A549 (cell line): ENCODE measurements at regions not wholly inside any gene's neighbourhood (a gene's known extent, or its start where the extent isn't known, plus 50 kb on each side); places are given as distances from the start of the nearest gene placed in this dataset.

Experiments
- ATAC-seq, 2 experiments: fragments of 200-7000 bp in 1 of 2; fragments of >200 bp in 1 of 2; cut with Nextera tagmentation in 1 of 2; cut with Tn5 transposase in 1 of 2; 3 replicates each; pipeline versions ENCODE4 v1.8.0 to v1.9.1; 2018 to 2020; ENCODE audit warnings: mild to moderate bottlenecking in 1 of 2, moderate library complexity in 1 of 2
- CTCF ChIA-PET: fragments of 300-600 bp; sonication (Branson Sonifier 250); formaldehyde crosslinking; extraction: SDS; loops from one replicate; lab custom pipeline; 2021; ENCODE audit warnings: antibody characterized with exemption, inconsistent platforms; lab: Yijun Ruan, JAX
- POLR2A ChIA-PET: fragments of 350-600 bp; formaldehyde crosslinking; extraction: SDS; loops from one replicate; lab custom pipeline; 2021; ENCODE audit warnings: antibody characterized with exemption, inconsistent platforms; lab: Yijun Ruan, JAX
- DNase-seq, 2 experiments: peaks; one replicate each; pipeline versions ENCODE4 v3.0.0 to v3.0.0-alpha.2; 2011 to 2016; ENCODE audit warnings: low read depth in 1 of 2, low spot score in 1 of 2
- FAIRE-seq: peaks from 2 replicates; lab custom pipeline; 2011; peaks lifted over from hg19 to GRCh38; lab: Jason Lieb, UNC
- H3K27ac ChIP-seq, 2 experiments: fragments of >200 bp; sonication (Bioruptor Twin); formaldehyde crosslinking; 3 replicates each; pipeline ENCODE4 v1.5.1; 2016 to 2017
- H3K4me1 ChIP-seq: fragments of >200 bp; sonication (Bioruptor Twin); formaldehyde crosslinking; 3 replicates; pipeline ENCODE4 v1.6.1; 2016
- H3K4me2 ChIP-seq: fragments of >200 bp; sonication (Bioruptor Twin); formaldehyde crosslinking; 3 replicates; pipeline ENCODE4 v1.6.1; 2016
- H3K4me3 ChIP-seq: fragments of >200 bp; sonication (Bioruptor Twin); formaldehyde crosslinking; 3 replicates; pipeline ENCODE4 v1.5.1; 2016
- H3K9me3 ChIP-seq: fragments of >200 bp; sonication (Bioruptor Twin); formaldehyde crosslinking; 3 replicates; pipeline ENCODE4 v1.6.1; 2016
- ATOH8 ChIP-seq: fragments of 250-450 bp; sonication (Bioruptor Pico); IDR thresholded peaks from 2 replicates; pipeline ENCODE4 v1.5.0; 2020; ENCODE audit warnings: low read depth, mild to moderate bottlenecking, moderate library complexity
- CEBPB ChIP-seq, 2 experiments: fragments of >200 bp in 1 of 2; sonication (Bioruptor Twin) in 1 of 2; formaldehyde crosslinking in 1 of 2; IDR thresholded peaks; 2 replicates each; pipeline ENCODE4 v1.6.1; 2012 to 2016
- E2F6 ChIP-seq: IDR thresholded peaks from 2 replicates; pipeline ENCODE4 v1.6.1; 2012; ENCODE audit warnings: low read depth, borderline replicate concordance
- EHF ChIP-seq: fragments of 250-450 bp; sonication (Bioruptor Pico); IDR thresholded peaks from 2 replicates; pipeline ENCODE4 v1.5.0; 2020; ENCODE audit warnings: mild to moderate bottlenecking
- ELK1 ChIP-seq: fragments of 150-350 bp; IDR thresholded peaks from 2 replicates; pipeline ENCODE4 v1.6.1; 2014; ENCODE audit warnings: low read depth, mild to moderate bottlenecking, low read length
- EP300 ChIP-seq, 2 experiments: fragments of >200 bp; sonication (Bioruptor Twin); formaldehyde crosslinking; IDR thresholded peaks; 2 replicates in 1 of 2; 3 replicates in 1 of 2; pipeline ENCODE4 v1.6.1; 2016 to 2017
- FOSB ChIP-seq: fragments of 250-450 bp; sonication (Bioruptor Pico); IDR thresholded peaks from 2 replicates; pipeline ENCODE4 v1.5.0; 2020; ENCODE audit warnings: mild to moderate bottlenecking, moderate library complexity
- FOSL2 ChIP-seq, 2 experiments: fragments of 450-650 bp in 1 of 2; fragments of >200 bp in 1 of 2; sonication (Bioruptor Twin) in 1 of 2; formaldehyde crosslinking; IDR thresholded peaks; 2 replicates each; pipeline versions ENCODE4 v1.5.0 to v1.6.1; 2016 to 2020; ENCODE audit warnings: mild to moderate bottlenecking in 1 of 2, moderate library complexity in 1 of 2
- HES2 ChIP-seq: fragments of >200 bp; sonication (Bioruptor Twin); formaldehyde crosslinking; IDR thresholded peaks from 2 replicates; pipeline ENCODE4 v1.6.1; 2016
- NFE2L2 ChIP-seq: fragments of 150-350 bp; conservative IDR thresholded peaks from 2 replicates; pipeline ENCODE4 v1.6.1; 2014; ENCODE audit warnings: low read length
- NR3C1 ChIP-seq: fragments of >200 bp; sonication (Bioruptor Twin); formaldehyde crosslinking; IDR thresholded peaks from 3 replicates; pipeline ENCODE4 v1.6.1; 2017
- PHF8 ChIP-seq: fragments of 200-600 bp; sonication (generic); IDR thresholded peaks from 2 replicates; pipeline ENCODE4 v1.6.1; 2016; ENCODE audit warnings: low read depth, mild to moderate bottlenecking, antibody characterized with exemption, moderate library complexity, borderline replicate concordance
- POLR2A ChIP-seq: IDR thresholded peaks from 2 replicates; pipeline ENCODE4 v1.6.1; 2012; ENCODE audit warnings: mild to moderate bottlenecking, low read length
- RAD21 ChIP-seq, 2 experiments: fragments of >200 bp in 1 of 2; sonication (Bioruptor Twin) in 1 of 2; formaldehyde crosslinking in 1 of 2; IDR thresholded peaks in 1 of 2; conservative IDR thresholded peaks in 1 of 2; 2 replicates in 1 of 2; 3 replicates in 1 of 2; pipeline ENCODE4 v1.6.1; 2012 to 2018; ENCODE audit warnings: inconsistent platforms in 1 of 2
- RARB ChIP-seq: fragments of 250-450 bp; sonication (Bioruptor Pico); IDR thresholded peaks from 2 replicates; pipeline ENCODE4 v1.8.0; 2021; ENCODE audit warnings: mild to moderate bottlenecking, moderate library complexity
- SMC3 ChIP-seq: fragments of >200 bp; sonication (Bioruptor Twin); formaldehyde crosslinking; IDR thresholded peaks from 3 replicates; pipeline ENCODE4 v1.6.1; 2018; ENCODE audit warnings: inconsistent platforms
- ZC3H11A ChIP-seq: fragments of 450-650 bp; IDR thresholded peaks from 2 replicates; pipeline ENCODE4 v1.6.1; 2014; ENCODE audit warnings: antibody characterized with exemption, mild to moderate bottlenecking
- whole genome bisulfite sequencing: methylation state at CpG from one replicate; pipeline ENCODE4 v1.1.6; 2017; ENCODE audit errors: missing lambda C conversion rate; 5-methylcytosine and 5-hydroxymethylcytosine counted together
- TF ChIP-seq, protein P1 (sequence below): IDR thresholded peaks from 2 replicates; pipeline ENCODE4 v1.6.1; 2012
- TF ChIP-seq, protein P2 (sequence below): fragments of 200-600 bp; sonication (generic); IDR thresholded peaks from 2 replicates; pipeline ENCODE4 v1.6.1; 2016; ENCODE audit warnings: antibody characterized with exemption, mild to moderate bottlenecking, moderate library complexity
- TF ChIP-seq, protein P3 (sequence below): fragments of 250-450 bp; sonication (Bioruptor Pico); IDR thresholded peaks from 2 replicates; pipeline ENCODE4 v1.5.0; 2021; ENCODE audit warnings: mild to moderate bottlenecking, moderate library complexity, borderline replicate concordance

DNA sequence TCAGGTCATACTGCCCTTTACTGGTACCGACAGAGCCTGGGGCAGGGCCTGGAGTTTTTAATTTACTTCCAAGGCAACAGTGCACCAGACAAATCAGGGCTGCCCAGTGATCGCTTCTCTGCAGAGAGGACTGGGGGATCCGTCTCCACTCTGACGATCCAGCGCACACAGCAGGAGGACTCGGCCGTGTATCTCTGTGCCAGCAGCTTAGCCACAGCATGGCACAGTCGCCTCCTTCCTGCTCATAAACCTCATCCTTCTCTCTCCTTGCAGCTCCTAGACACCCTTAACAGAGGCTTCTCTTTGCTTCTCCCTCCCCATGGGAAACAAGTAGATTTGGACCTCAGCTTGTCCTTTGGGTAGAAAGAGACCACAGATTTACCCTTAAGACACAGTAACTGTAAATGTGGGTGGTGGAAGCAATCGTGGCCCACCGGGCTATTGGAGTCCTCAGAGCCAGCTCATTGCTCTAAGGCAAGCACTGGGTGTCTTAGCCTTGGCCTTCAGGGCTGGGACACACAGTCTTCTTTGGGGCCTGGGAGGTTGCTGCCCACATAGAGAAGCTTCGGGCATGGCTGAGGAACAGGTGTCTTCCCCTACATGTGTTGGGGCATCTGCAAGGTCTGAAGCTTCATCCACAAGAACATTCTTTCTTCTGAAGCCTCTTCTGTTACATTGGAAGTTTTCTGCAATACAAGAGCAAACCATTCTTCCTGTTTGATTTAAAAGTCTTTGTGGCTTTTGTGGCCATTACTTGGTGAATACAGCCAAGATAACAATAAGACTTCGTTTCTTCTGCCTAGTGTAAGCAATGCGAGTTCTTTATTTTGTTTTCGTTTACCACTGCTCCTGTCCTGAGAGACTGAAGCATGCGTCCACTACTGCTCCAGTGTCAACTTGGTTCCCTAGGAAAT lies 95.5 kb upstream of the PRSS58 start:
- Histone ChIP-seq H3K27ac (no peak overlapping the region), H3K9me3 (no peaks in the 10 kb centered on the region), H3K4me1 (no peaks in the 10 kb centered on the region), H3K4me2 (no peak overlapping the region), H3K4me3 (no peak overlapping the region)
- no peak for ATAC-seq
- TF ChIP-seq ZC3H11A (no peak), HES2 (no peak), NR3C1 (no peak), RAD21 (conservative IDR thresholded peaks at IDR 0.05 in 1 of 2, IDR thresholded peaks at IDR 0.05 in 1 of 2) (no peak), FOSB (CRISPR knock-in tag) (no peak), SMC3 (no peak)
- WGBS = 28% methylated on average over 15 of the region's 15 CpGs
- ChIA-PET POLR2A (no interaction called here), CTCF (interaction anchor here (0.7 to 1.3 kb wide), 3 partner anchors 29 to 130 kb away, joined by 3 to 4 read pairs (median 3); no protein-coding TSS in a partner anchor)
- FAIRE-seq = no peak
- no peak for DNase-seq

DNA sequence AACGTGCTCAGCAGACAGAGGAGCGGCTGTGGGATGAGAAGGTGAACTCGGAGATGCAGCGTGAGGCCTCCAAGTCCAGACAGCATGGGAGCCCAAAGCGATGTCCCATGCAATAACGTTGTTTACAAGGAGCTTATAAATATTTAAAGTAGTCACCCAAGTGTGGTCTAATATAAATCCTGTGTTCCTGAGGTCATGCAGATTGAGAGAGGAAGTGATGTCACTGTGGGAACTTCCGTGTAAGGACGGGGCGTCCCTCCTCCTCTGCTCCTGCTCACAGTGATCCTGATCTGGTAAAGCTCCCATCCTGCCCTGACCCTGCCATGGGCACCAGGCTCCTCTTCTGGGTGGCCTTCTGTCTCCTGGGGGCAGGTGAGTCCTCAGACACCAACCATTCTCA lies 94.7 kb upstream of the PRSS58 start:
- H3K4me2 ChIP-seq = no peak overlapping the region
- POLR2A ChIA-PET = no interaction called here

GRCh38 chr7:142351145-142351544 lies 93.3 kb upstream of the PRSS58 start:
- H3K9me3 ChIP-seq = no peaks in the 10 kb centered on the region
- 20% methylated on average over 5 of the region's 5 CpGs for WGBS
- no peaks in the 10 kb centered on the region for H3K4me1 ChIP-seq
- ChIA-PET POLR2A (no interaction called here), CTCF (interaction anchor here (1.0 kb wide), 1 partner anchor 8 kb away, joined by 3 read pairs; no protein-coding TSS in a partner anchor)
- H3K4me3 ChIP-seq = no peak overlapping the region
- DNase-seq (no peak), FAIRE-seq (no peak), ATAC-seq (no peak)
- no peak for TF ChIP-seq POLR2A
- TF ChIP-seq EHF (CRISPR knock-in tag) = no peak
- TF ChIP-seq, protein P1, sequence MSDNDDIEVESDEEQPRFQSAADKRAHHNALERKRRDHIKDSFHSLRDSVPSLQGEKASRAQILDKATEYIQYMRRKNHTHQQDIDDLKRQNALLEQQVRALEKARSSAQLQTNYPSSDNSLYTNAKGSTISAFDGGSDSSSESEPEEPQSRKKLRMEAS = no peak
- TF ChIP-seq FOSL2 (IDR thresholded peaks at IDR 0.05) = no peak
- no peak for TF ChIP-seq FOSL2 (CRISPR knock-in tag; IDR thresholded peaks at IDR 0.05)
- TF ChIP-seq, protein P2, sequence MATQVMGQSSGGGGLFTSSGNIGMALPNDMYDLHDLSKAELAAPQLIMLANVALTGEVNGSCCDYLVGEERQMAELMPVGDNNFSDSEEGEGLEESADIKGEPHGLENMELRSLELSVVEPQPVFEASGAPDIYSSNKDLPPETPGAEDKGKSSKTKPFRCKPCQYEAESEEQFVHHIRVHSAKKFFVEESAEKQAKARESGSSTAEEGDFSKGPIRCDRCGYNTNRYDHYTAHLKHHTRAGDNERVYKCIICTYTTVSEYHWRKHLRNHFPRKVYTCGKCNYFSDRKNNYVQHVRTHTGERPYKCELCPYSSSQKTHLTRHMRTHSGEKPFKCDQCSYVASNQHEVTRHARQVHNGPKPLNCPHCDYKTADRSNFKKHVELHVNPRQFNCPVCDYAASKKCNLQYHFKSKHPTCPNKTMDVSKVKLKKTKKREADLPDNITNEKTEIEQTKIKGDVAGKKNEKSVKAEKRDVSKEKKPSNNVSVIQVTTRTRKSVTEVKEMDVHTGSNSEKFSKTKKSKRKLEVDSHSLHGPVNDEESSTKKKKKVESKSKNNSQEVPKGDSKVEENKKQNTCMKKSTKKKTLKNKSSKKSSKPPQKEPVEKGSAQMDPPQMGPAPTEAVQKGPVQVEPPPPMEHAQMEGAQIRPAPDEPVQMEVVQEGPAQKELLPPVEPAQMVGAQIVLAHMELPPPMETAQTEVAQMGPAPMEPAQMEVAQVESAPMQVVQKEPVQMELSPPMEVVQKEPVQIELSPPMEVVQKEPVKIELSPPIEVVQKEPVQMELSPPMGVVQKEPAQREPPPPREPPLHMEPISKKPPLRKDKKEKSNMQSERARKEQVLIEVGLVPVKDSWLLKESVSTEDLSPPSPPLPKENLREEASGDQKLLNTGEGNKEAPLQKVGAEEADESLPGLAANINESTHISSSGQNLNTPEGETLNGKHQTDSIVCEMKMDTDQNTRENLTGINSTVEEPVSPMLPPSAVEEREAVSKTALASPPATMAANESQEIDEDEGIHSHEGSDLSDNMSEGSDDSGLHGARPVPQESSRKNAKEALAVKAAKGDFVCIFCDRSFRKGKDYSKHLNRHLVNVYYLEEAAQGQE = no peak
- TF ChIP-seq NFE2L2 = no peak
- TF ChIP-seq ELK1 = no peak
- TF ChIP-seq PHF8 = no peak
- no peak for TF ChIP-seq RAD21 (conservative IDR thresholded peaks at IDR 0.05 in 1 of 2, IDR thresholded peaks at IDR 0.05 in 1 of 2)
- TF ChIP-seq, protein P3, sequence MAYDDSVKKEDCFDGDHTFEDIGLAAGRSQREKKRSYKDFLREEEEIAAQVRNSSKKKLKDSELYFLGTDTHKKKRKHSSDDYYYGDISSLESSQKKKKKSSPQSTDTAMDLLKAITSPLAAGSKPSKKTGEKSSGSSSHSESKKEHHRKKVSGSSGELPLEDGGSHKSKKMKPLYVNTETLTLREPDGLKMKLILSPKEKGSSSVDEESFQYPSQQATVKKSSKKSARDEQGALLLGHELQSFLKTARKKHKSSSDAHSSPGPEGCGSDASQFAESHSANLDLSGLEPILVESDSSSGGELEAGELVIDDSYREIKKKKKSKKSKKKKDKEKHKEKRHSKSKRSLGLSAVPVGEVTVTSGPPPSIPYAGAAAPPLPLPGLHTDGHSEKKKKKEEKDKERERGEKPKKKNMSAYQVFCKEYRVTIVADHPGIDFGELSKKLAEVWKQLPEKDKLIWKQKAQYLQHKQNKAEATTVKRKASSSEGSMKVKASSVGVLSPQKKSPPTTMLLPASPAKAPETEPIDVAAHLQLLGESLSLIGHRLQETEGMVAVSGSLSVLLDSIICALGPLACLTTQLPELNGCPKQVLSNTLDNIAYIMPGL (CRISPR knock-in tag) = no peak
- no peak for TF ChIP-seq E2F6
- no peak for TF ChIP-seq ATOH8
- no peak for TF ChIP-seq ZC3H11A
- no peak for TF ChIP-seq CEBPB (IDR thresholded peaks at IDR 0.05)
- no peak overlapping the region for H3K4me2 ChIP-seq
- H3K27ac ChIP-seq = no peak overlapping the region

More for the DNA sequence above, 94.7 kb upstream of the PRSS58 start:
- CTCF ChIA-PET = interaction anchor here (0.7 to 1.3 kb wide), 3 partner anchors 34 to 130 kb away, joined by 3 to 4 read pairs (median 3); no protein-coding TSS in a partner anchor
- no peaks in the 10 kb centered on the region for H3K4me1 ChIP-seq
- WGBS = 35% methylated on average over 8 of the region's 9 CpGs
- DNase-seq = no peak
- H3K4me3 ChIP-seq = no peak overlapping the region
- no peaks in the 10 kb centered on the region for H3K9me3 ChIP-seq
- no peak for ATAC-seq
- no peak overlapping the region for H3K27ac ChIP-seq
- FAIRE-seq = no peak
- no peak for TF ChIP-seq EP300 (IDR thresholded peaks at IDR 0.05)
- TF ChIP-seq RARB = no peak
- no peak for TF ChIP-seq POLR2A
- no peak for TF ChIP-seq HES2
- no peak for TF ChIP-seq RAD21 (conservative IDR thresholded peaks at IDR 0.05 in 1 of 2, IDR thresholded peaks at IDR 0.05 in 1 of 2)
